IMR-90 (cell line): ENCODE measurements at regions not wholly inside any gene's neighbourhood (a gene's known extent, or its start where the extent isn't known, plus 50 kb on each side); places are given as distances from the start of the nearest gene placed in this dataset.

ENCODE experiments used
- ATAC-seq: fragments of 200-7000 bp; cut with Tn5 transposase; 2 replicates; pipeline ENCODE4 v1.9.1; 2020; ENCODE audit warnings: low read depth, mild to moderate bottlenecking, moderate library complexity
- BruUV-seq: library from RNA; stranded (reverse); fragments of 400-500 nt; replicated peaks from 2 replicates; lab custom pipeline; 2021; lab: Mats Ljungman, UMichigan
- CTCF ChIA-PET: fragments of 300-600 bp; formaldehyde crosslinking; extraction: SDS; loops from one replicate; lab custom pipeline; 2021; ENCODE audit warnings: antibody characterized with exemption; lab: Yijun Ruan, JAX
- POLR2A ChIA-PET: fragments of 300-600 bp; sonication (Branson Sonifier 250); formaldehyde crosslinking; loops from one replicate; lab custom pipeline; 2022; ENCODE audit warnings: antibody characterized with exemption; ENCODE audit not compliant: unreplicated experiment; lab: Charles Lee
- DNase-seq: peaks from one replicate; pipeline ENCODE4 v3.0.0; 2013
- H2AFZ ChIP-seq: replicated peaks from 2 replicates; pipeline ENCODE3; 2013; ENCODE audit warnings: low read length, mild to moderate bottlenecking; ENCODE audit not compliant: poor library complexity
- H2AK5ac ChIP-seq: 2 replicates; pipeline ENCODE4 v1.6.1; 2013; ENCODE audit warnings: low read depth, low read length, inconsistent platforms
- H2AK9ac ChIP-seq: replicated peaks from 2 replicates; pipeline ENCODE3; 2013; ENCODE audit warnings: mild to moderate bottlenecking, low read depth, low read length, moderate library complexity; ENCODE audit not compliant: poor library complexity
- H2BK120ac ChIP-seq: 2 replicates; pipeline ENCODE4 v1.6.1; 2013; ENCODE audit warnings: low read depth, low read length, inconsistent platforms
- H2BK15ac ChIP-seq: 3 replicates; pipeline ENCODE4 v1.6.1; 2013; ENCODE audit warnings: low read depth, low read length, inconsistent platforms
- H2BK20ac ChIP-seq: 2 replicates; pipeline ENCODE4 v1.6.1; 2013; ENCODE audit warnings: low read depth, mild to moderate bottlenecking, inconsistent platforms, low read length, moderate library complexity
- H2BK5ac ChIP-seq: 2 replicates; pipeline ENCODE4 v1.6.1; 2013; ENCODE audit warnings: mild to moderate bottlenecking, low read depth, low read length, inconsistent platforms; ENCODE audit not compliant: poor library complexity, severe bottlenecking
- H3K14ac ChIP-seq: replicated peaks from 2 replicates; pipeline ENCODE4 v1.6.1; 2013; ENCODE audit warnings: low read depth, low read length, inconsistent platforms
- H3K18ac ChIP-seq: 2 replicates; pipeline ENCODE4 v1.6.1; 2013; ENCODE audit warnings: low read depth, low read length, control low read depth
- H3K23ac ChIP-seq: 2 replicates; pipeline ENCODE4 v1.6.1; 2013; ENCODE audit warnings: low read depth, low read length, inconsistent platforms
- H3K27ac ChIP-seq: 2 replicates; pipeline ENCODE4 v1.5.1; 2013; ENCODE audit warnings: mild to moderate bottlenecking, control low read depth, low read length; ENCODE audit not compliant: insufficient read depth
- H3K27me3 ChIP-seq: 2 replicates; pipeline ENCODE4 v1.6.1; 2013; ENCODE audit warnings: low read length; ENCODE audit not compliant: control insufficient read depth, insufficient read depth
- H3K36me3 ChIP-seq: 2 replicates; pipeline ENCODE4 v1.6.1; 2013; ENCODE audit warnings: low read length, mixed read lengths; ENCODE audit not compliant: control insufficient read depth, insufficient read depth
- H3K4ac ChIP-seq: 2 replicates; pipeline ENCODE4 v1.6.1; 2013; ENCODE audit warnings: low read depth, low read length, inconsistent platforms
- H3K4me1 ChIP-seq: 2 replicates; pipeline ENCODE4 v1.6.1; 2013; ENCODE audit warnings: low read length, mixed read lengths; ENCODE audit not compliant: control insufficient read depth, insufficient read depth
- H3K4me2 ChIP-seq: 2 replicates; pipeline ENCODE4 v1.6.1; 2013; ENCODE audit warnings: low read depth, mild to moderate bottlenecking, control low read depth, low read length, moderate library complexity
- H3K4me3 ChIP-seq: 2 replicates; pipeline ENCODE4 v1.5.1; 2013; ENCODE audit warnings: low read depth, mild to moderate bottlenecking, control low read depth, low read length, moderate library complexity; ENCODE audit not compliant: insufficient read depth
- H3K56ac ChIP-seq: 2 replicates; pipeline ENCODE4 v1.6.1; 2013; ENCODE audit warnings: low read length, inconsistent platforms; ENCODE audit not compliant: insufficient read depth; ENCODE audit errors: extremely low read depth
- H3K79me1 ChIP-seq, 2 experiments: 2 replicates each; pipeline ENCODE4 v1.6.1; 2013; ENCODE audit warnings: low read length in 2 of 2, inconsistent platforms in 1 of 2, low read depth in 1 of 2
- H3K9ac ChIP-seq: 2 replicates; pipeline ENCODE4 v1.6.1; 2013; ENCODE audit warnings: low read depth, low read length, control low read depth
- H3K9me1 ChIP-seq: 2 replicates; pipeline ENCODE4 v1.6.1; 2013; ENCODE audit warnings: low read length, inconsistent platforms; ENCODE audit not compliant: insufficient read depth
- H3K9me3 ChIP-seq: 2 replicates; pipeline ENCODE4 v1.6.1; 2013; ENCODE audit warnings: low read length; ENCODE audit not compliant: control insufficient read depth, insufficient read depth
- H4K20me1 ChIP-seq: 2 replicates; pipeline ENCODE4 v1.6.1; 2013; ENCODE audit warnings: low read length, inconsistent platforms; ENCODE audit not compliant: insufficient read depth
- H4K5ac ChIP-seq: 2 replicates; pipeline ENCODE4 v1.6.1; 2013; ENCODE audit warnings: mild to moderate bottlenecking, low read depth, low read length, control low read depth
- H4K8ac ChIP-seq, 2 experiments: 2 replicates each; pipeline ENCODE4 v1.6.1; 2013; ENCODE audit warnings: low read depth in 2 of 2, low read length in 2 of 2, control low read depth in 1 of 2, inconsistent platforms in 1 of 2
- H4K91ac ChIP-seq: 2 replicates; pipeline ENCODE4 v1.6.1; 2013; ENCODE audit warnings: low read depth, low read length, inconsistent platforms; ENCODE audit not compliant: insufficient read depth
- MXI1 ChIP-seq: IDR thresholded peaks from 2 replicates; pipeline ENCODE4 v1.6.1; 2012; ENCODE audit warnings: low read depth, mild to moderate bottlenecking, low read length, moderate library complexity, borderline replicate concordance
- WGBS, 2 experiments: methylation state at CpG; one replicate each; pipeline versions ENCODE4 v1.1.5 to v1.1.7; 2013; ENCODE audit warnings: missing lambda C conversion rate in 2 of 2; ENCODE audit not compliant: insufficient read length in 1 of 2; ENCODE audit errors: extremely low coverage in 2 of 2; 5-methylcytosine and 5-hydroxymethylcytosine counted together
- dilution Hi-C: fragments of 300-500 bp; cut with HindIII; formaldehyde crosslinking; loops from one replicate; pipeline ENCODE4 v1.14.3; 2018; ENCODE audit warnings: low sequenced_read_pairs; ENCODE audit not compliant: unreplicated experiment
- in situ Hi-C: fragments of 300-500 bp; cut with MboI; formaldehyde crosslinking; loops from 3 replicates; pipeline ENCODE4 v1.14.3; 2019; ENCODE audit warnings: low sequenced_read_pairs, inconsistent platforms, mixed read lengths
- intact Hi-C: fragments of 100-400 bp; cut with micrococcal nuclease; formaldehyde crosslinking; loops from 2 replicates; pipeline ENCODE4 v1.10.0; 2022

DNA sequence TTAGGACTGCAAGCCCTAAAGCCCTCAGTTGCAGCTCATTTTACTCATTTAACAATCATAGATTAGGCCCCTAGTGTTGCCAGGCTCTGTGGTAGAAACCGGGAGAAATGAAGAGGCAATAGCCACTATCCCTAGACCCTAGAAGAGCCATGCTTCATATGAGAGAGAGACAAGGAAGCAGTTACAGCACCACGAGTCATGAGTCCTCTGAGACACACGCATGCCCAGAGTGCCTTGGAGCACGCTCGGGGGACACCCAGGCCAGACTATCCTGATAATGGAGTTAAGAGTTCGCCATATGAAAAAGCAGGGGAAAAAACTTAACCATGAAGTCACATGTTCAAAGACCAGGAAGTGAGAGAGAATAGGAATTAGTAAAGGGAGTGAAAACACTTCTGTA, 321.5 kb upstream of the PKDCC start:
- no peak overlapping the region for H4K91ac ChIP-seq
- no peaks in the 10 kb centered on the region for H3K79me1 ChIP-seq
- H2AK9ac ChIP-seq = no peak overlapping the region
- BruUV-seq = no TSS peak
- H2BK120ac ChIP-seq = no peak overlapping the region
- H3K4me2 ChIP-seq = no peak overlapping the region
- no peaks in the 10 kb centered on the region; the same call in 1 of the 2 replicates for H3K4me1 ChIP-seq
- WGBS, 2 experiments = no CpG with 5 or more reads among the region's 6 CpGs
- no peak overlapping the region for H3K4ac ChIP-seq
- DNase-seq = no peak
- no peak overlapping the region for H3K56ac ChIP-seq
- no peak overlapping the region for H3K14ac ChIP-seq
- H3K4me3 ChIP-seq = no peak overlapping the region
- no peak overlapping the region for H3K27ac ChIP-seq
- dilution Hi-C loops = no loop called here
- no peak overlapping the region for H2AFZ ChIP-seq
- no peaks in the 10 kb centered on the region for H3K9me1 ChIP-seq
- no peak for ATAC-seq
- H4K5ac ChIP-seq = no peak overlapping the region
- in situ Hi-C loops = no loop called here
- intact Hi-C loops = no loop called here
- no peak overlapping the region for H2BK5ac ChIP-seq
- no peaks in the 10 kb centered on the region for H3K36me3 ChIP-seq
- POLR2A ChIA-PET = no interaction called here
- no peak overlapping the region for H2BK15ac ChIP-seq
- peaks cover 5% of the 10 kb centered on the region for H3K27me3 ChIP-seq
- no peak overlapping the region for H2AK5ac ChIP-seq
- H3K9ac ChIP-seq = no peak overlapping the region
- H4K20me1 ChIP-seq = no peaks in the 10 kb centered on the region
- no peak overlapping the region for H3K23ac ChIP-seq
- no peak overlapping the region for H2BK20ac ChIP-seq
- TF ChIP-seq MXI1 = no peak
- H3K18ac ChIP-seq = no peak overlapping the region
- H4K8ac ChIP-seq = no peak overlapping the region
- no peaks in the 10 kb centered on the region for H3K9me3 ChIP-seq
- CTCF ChIA-PET = no interaction called here
